HUDEP-2 (cell line): ENCODE measurements at regions not wholly inside any gene's neighbourhood (a gene's known extent, or its start where the extent isn't known, plus 50 kb on each side); places are given as distances from the start of the nearest gene placed in this dataset.

ENCODE experiments used
- DNase-seq, 76 experiments: peaks; one replicate each; lab custom pipeline; 2025; ENCODE audit not compliant: unreplicated experiment in 76 of 76; lab: John Stamatoyannopoulos, UW

DNA sequence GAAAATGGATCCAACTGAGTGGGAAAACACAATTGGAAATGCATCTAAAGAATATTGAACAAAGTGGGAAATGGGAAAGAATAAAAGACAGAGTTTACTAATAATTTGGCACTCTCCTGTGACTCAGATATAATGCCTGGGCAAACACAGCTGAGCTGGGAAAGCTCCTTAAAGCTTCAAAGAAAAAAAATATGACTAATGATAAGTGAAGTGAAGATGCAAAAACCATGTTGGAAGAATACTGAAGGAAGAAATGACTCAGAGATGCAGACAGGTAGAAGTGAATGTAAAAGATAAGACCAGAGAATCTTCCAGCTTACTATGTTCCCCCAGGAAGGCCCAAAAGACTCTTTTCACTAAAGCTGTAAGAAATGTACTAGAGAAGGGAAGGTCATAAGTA, 62.4 kb upstream of the FOXG1 start:
- DNase-seq: no peak

DNA sequence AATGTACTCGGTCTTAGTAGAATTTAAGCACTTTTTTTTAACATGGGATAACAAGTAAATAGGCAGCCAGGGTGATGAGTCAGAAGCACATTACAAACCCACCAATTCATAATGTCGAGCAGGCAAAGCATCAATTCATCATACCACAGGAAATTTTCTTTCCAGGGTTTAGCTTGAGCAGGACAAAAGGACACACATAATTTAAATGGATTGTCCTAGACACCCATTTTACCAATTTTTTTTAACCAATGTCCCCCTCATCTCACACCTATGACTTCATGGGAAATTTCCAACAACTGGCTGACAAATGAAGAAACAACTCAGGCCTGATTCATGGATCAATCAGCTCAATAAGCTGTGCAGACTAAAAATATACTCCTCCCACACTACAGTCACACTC, 58.8 kb upstream of the FOXG1 start:
- no peak for DNase-seq

DNA sequence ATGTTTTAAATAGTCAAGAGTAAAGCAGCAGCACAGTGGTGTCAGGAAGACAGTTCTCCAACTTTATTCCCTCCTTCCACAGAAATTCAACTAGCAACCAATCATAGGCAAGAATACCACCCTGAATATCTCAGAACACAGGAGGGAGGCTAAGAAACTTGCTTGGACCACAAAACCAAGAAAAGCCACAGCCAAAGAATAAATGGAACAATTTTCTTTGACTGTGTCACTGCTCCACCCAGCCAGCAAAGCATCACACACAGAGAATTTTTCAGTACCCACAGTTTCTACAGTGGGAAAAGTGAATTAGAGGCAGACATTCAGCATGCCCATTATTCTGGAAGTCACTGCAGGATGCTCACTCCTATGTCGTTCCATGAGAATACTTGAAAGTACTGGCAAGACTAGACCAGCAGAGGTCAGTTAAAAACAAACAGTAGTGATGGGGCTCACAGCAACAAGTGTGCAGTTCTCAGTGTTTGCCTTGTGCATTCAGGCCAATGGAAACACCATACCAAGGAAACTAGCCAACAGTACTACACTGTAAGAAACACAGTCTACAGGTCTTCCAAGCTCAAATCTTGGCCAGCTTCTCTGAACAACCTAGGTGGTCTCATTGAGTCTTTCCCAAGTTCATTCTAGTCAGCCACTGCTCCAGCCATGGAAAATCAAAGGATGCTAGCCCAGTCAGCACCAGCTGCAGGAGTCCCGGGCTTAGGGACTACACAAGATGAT, 56.8 kb upstream of the FOXG1 start:
- no peak for DNase-seq
